Psoas muscle (tissue), 7 donors: ENCODE measurements at regions not wholly inside any gene's neighbourhood (a gene's known extent, or its start where the extent isn't known, plus 50 kb on each side); places are given as distances from the start of the nearest gene placed in this dataset.

Experiments used
- ATAC-seq, 4 donors: fragments of 200-7000 bp; cut with Tn5 transposase; one replicate each; pipeline ENCODE4 v1.9.1; 2020; ENCODE audit warnings: moderate library complexity in 3 of 4, mild to moderate bottlenecking in 2 of 4
- DNase-seq, 2 donors: peaks; one replicate each; pipeline ENCODE4 v3.0.0-alpha.2; 2020
- H3K27ac ChIP-seq: fragments of 200-600 bp; one replicate; pipeline ENCODE4 v1.8.0; 2022
- H3K27me3 ChIP-seq, 3 donors: fragments of 200-600 bp in 1 of 3; one replicate each; pipeline versions ENCODE4 v1.6.1 to v1.8.0; 2013 to 2022; ENCODE audit warnings: low read length in 2 of 3, mild to moderate bottlenecking in 2 of 3, moderate library complexity in 1 of 3; ENCODE audit not compliant: insufficient read depth in 3 of 3
- H3K36me3 ChIP-seq, 2 donors: fragments of 200-600 bp in 1 of 2; one replicate each; pipeline versions ENCODE4 v1.6.1 to v1.8.0; 2013 to 2022; ENCODE audit warnings: low read depth in 1 of 2, mild to moderate bottlenecking in 1 of 2, moderate library complexity in 1 of 2; ENCODE audit not compliant: insufficient read depth in 1 of 2
- H3K4me1 ChIP-seq: fragments of 200-600 bp; one replicate; pipeline ENCODE4 v1.8.0; 2022
- H3K4me3 ChIP-seq: fragments of 200-600 bp; one replicate; pipeline ENCODE4 v1.8.0; 2022; ENCODE audit warnings: mild to moderate bottlenecking
- H3K9me3 ChIP-seq: fragments of 200-600 bp; one replicate; pipeline ENCODE4 v1.8.0; 2022
- WGBS, 3 donors: extraction: QIAGEN DNeasy Blood & Tissue Kit; methylation state at CpG; one replicate each; pipeline versions ENCODE4 v1.1.6 to v1.1.7; 2013; 5-methylcytosine and 5-hydroxymethylcytosine counted together
- intact Hi-C, 2 donors: fragments of 100-400 bp; cut with DNase I; formaldehyde crosslinking; loops; one replicate each; pipeline versions ENCODE4 v1.11.0 to v1.14.2; 2022
- TF ChIP-seq, protein P1 (sequence below): fragments of 200-600 bp; IDR thresholded peaks from one replicate; pipeline ENCODE4 v1.8.0; 2022; ENCODE audit warnings: antibody characterized with exemption
- donor health status: healthy with polysubstance abuse.
- donor health status: DM: no; HTN: no; CAD: no; lungs with moderate emphysema.
- donor health status: Bipolar disorder and iron deficiency.
- donor health status: healthy.
- donor health status: DM: yes; HTN: yes; CAD: no.
- donor health status: DM: no; HTN: no; CAD: no.
- donor health status: DM: yes; HTN: yes; CAD: no.

- no peak for ATAC-seq
- H3K4me3 ChIP-seq = no peak overlapping the region
- no peak overlapping the region for H3K27ac ChIP-seq
- WGBS, 3 donors = 29 to 54% (median 52%) methylated on average over 1 of the region's 1 CpG
- intact Hi-C loops = no loop called here
- H3K27me3 ChIP-seq = peaks cover 0 to 4% (median 0%) of the 10 kb centered on the region in 3 donors
- H3K4me1 ChIP-seq = no peaks in the 10 kb centered on the region
- TF ChIP-seq, protein P1, sequence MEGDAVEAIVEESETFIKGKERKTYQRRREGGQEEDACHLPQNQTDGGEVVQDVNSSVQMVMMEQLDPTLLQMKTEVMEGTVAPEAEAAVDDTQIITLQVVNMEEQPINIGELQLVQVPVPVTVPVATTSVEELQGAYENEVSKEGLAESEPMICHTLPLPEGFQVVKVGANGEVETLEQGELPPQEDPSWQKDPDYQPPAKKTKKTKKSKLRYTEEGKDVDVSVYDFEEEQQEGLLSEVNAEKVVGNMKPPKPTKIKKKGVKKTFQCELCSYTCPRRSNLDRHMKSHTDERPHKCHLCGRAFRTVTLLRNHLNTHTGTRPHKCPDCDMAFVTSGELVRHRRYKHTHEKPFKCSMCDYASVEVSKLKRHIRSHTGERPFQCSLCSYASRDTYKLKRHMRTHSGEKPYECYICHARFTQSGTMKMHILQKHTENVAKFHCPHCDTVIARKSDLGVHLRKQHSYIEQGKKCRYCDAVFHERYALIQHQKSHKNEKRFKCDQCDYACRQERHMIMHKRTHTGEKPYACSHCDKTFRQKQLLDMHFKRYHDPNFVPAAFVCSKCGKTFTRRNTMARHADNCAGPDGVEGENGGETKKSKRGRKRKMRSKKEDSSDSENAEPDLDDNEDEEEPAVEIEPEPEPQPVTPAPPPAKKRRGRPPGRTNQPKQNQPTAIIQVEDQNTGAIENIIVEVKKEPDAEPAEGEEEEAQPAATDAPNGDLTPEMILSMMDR = no peak
- DNase-seq = no peak
- H3K9me3 ChIP-seq = no peaks in the 10 kb centered on the region
- no peaks in the 10 kb centered on the region for H3K36me3 ChIP-seq
Measured at GRCh38 chr16:65675161-65675560, 553.3 kb upstream of the CDH11 start.

DNA sequence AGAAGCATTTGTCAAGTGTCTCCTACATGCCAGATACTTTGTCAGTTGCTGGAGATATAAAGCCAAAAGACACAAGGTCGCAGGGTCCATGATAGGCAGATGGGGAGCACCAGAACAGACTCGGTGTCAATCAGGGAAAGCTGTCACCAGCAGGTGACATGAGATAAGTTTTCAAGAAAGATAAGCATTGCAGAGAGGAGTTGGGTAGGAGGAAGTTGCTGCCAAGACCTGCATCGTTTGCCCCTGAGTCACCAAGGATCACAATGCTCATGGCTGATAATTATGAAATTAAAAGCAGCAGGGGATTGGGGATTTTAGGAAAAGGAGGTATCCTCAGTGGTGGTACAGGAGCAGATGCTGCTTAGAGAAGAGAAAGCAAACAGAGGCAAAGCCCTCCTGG, 551.1 kb upstream of the CDH11 start:
- intact Hi-C loops = no loop called here
- no peak overlapping the region for H3K4me3 ChIP-seq
- H3K36me3 ChIP-seq = no peaks in the 10 kb centered on the region
- no peak for DNase-seq
- peaks cover 0 to 4% (median 0%) of the 10 kb centered on the region in 3 donors for H3K27me3 ChIP-seq
- ATAC-seq = no peak
- H3K4me1 ChIP-seq = no peaks in the 10 kb centered on the region
- WGBS, 3 donors = 64 to 71% (median 70%) methylated on average over 3 of the region's 3 CpGs
- H3K27ac ChIP-seq = no peak overlapping the region
- H3K9me3 ChIP-seq = no peaks in the 10 kb centered on the region
- TF ChIP-seq, protein P1 = no peak

- Histone ChIP-seq H3K4me1 (no peaks in the 10 kb centered on the region), H3K36me3 (no peaks in the 10 kb centered on the region), H3K27me3 (peaks cover 0 to 4% (median 0%) of the 10 kb centered on the region in 3 donors), H3K27ac (no peak overlapping the region), H3K4me3 (no peak overlapping the region), H3K9me3 (no peaks in the 10 kb centered on the region)
- DNase-seq (no peak), ATAC-seq (no peak)
- TF ChIP-seq, protein P1 = no peak
- intact Hi-C loops = no loop called here
- 58 to 73% (median 68%) methylated on average over 4 of the region's 4 CpGs for WGBS, 3 donors
Measured at GRCh38 chr16:65671071-65671470, 549.2 kb upstream of the CDH11 start.

DNA sequence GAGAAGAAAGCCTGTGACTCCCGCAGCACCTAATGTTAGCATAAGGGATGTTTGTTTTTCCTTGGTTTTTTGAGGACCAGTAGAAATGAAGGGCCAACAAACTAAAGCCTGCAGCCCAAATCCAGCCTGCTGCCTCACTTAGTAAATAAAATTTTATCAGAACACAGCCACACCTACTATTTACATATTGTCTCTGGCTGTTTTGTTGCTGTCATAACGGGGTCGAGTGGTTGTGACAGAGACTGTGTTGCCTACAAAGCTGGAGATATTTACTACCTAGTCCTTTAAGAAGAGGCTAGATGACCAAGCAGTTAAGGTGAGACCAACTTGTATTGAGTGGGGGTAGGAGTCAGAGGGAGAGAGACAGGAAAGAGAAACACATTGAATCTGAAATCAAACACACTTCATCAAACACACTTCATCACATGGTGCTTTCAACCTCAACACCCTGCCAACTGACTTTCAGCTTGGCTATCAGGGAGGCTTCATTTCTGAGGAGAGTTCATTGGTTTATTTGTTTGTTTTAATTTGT, 546.3 kb upstream of the CDH11 start:
- ATAC-seq (no peak), DNase-seq (no peak)
- Histone ChIP-seq H3K4me3 (no peak overlapping the region), H3K36me3 (no peaks in the 10 kb centered on the region), H3K9me3 (no peaks in the 10 kb centered on the region), H3K27me3 (peaks cover 0 to 4% (median 0%) of the 10 kb centered on the region in 3 donors), H3K27ac (no peak overlapping the region), H3K4me1 (no peaks in the 10 kb centered on the region)
- TF ChIP-seq, protein P1 = no peak
- intact Hi-C loops = no loop called here
- WGBS, 3 donors = 82 to 86% (median 84%) methylated on average over 3 of the region's 3 CpGs

DNA sequence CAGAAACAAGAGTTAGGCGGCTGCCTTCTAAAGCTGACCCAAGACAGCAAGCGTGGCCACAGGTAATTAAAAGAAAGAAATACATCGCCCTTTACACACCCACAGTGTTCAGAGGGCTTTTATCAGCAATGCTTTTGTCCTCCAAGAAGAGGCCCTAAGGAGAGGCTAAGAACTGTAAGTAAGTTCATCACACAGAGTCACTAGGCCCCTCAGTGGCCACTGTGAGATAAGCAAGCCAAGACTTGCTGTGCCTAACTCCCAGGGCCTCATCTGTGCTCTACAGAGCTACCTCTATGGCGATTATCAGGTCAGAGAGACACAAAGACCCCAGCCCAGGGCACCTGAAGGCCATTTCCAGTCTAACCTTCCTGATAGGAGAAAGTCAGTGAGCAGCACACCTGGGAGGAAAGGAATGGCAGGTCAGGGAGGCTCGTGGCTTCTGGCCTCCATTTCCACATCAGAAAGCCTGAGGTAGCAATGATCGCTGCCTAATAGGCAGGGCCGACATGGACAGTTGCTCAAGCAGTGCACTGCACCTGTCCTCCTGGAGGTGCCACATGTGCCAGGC, 545.2 kb upstream of the CDH11 start:
- peaks cover 0 to 4% (median 0%) of the 10 kb centered on the region in 3 donors for H3K27me3 ChIP-seq
- 87 to 90% (median 89%) methylated on average over 7 of the region's 7 CpGs for WGBS, 3 donors
- H3K4me1 ChIP-seq = no peaks in the 10 kb centered on the region
- no peaks in the 10 kb centered on the region for H3K9me3 ChIP-seq
- H3K36me3 ChIP-seq = no peaks in the 10 kb centered on the region
- ATAC-seq (no peak), DNase-seq (no peak)
- TF ChIP-seq, protein P1 = no peak
- H3K27ac ChIP-seq = no peak overlapping the region
- no peak overlapping the region for H3K4me3 ChIP-seq
- intact Hi-C loops = no loop called here
